GM21367 (cell line): ENCODE measurements at regions not wholly inside any gene's neighbourhood (a gene's known extent, or its start where the extent isn't known, plus 50 kb on each side); places are given as distances from the start of the nearest gene placed in this dataset.
"Not testable (repeated sequence)": the region's sequence is repeated elsewhere in the genome, so short reads cannot be mapped to it uniquely, and the experiment has no call there.

Experiments
- ATAC-seq: cut with Tn5 transposase; IDR thresholded peaks from one replicate; pipeline ENCODE4 v1.9.1; 2021; ENCODE audit not compliant: unreplicated experiment

- not testable (repeated sequence) for ATAC-seq
Measured at GRCh38 chr14:19052977-19053376, 85.7 kb downstream of the POTEM start.

- ATAC-seq, result not testable (repeated sequence)
Measured at GRCh38 chr14:19053426-19054050, 86.3 kb downstream of the POTEM start.

DNA sequence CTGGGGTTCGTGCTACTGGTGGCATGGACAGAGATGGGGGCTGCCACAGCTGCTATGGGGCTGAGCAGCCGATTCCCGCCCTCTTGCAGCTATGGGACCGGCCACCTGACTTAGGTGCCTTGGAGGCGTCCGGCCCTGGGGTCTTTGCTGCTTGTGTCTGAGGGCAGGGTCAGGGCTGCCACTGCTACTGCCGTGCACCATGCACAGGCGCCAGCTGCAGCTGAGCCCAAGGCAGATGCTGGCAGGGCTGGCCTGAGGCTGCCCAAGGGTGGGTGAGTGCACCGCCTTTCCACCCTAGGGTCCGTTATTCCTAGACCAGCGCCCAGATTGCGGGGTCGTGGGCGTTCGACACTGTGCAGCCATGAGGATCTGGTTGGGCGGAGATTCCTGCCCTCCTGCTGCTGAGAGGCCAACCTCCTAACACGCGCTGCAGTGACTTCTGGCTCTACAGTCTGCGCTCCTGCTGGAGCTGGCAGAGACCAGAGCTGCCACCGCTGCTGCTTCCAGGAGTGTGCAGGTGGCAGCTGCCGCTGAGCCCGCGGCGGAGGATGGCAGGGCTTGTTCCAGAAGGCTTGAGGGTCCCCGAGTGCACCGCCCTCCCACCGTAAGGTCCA is 87.0 kb downstream of the POTEM start:
- ATAC-seq, result not testable (repeated sequence)

DNA sequence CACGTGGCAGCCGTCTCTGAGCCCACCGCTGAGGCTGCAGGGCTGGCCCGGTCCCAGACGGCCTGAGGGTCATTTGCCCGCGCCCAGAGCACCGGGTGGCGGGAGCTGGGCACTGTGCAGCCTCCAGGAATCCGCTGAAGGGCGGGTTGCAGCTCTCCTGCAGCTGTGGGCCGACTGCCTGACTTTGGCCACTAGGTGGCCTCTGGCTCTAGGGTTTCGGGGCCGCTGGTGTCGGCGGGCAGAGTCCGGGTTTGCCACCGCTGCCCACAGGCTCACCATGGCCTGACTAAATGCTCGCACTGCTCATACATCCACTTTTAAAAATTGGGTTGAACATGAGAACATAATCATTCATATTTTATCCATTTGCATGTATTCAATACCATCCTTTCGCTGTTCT is 87.7 kb downstream of the POTEM start:
- ATAC-seq, result not testable (repeated sequence)

DNA sequence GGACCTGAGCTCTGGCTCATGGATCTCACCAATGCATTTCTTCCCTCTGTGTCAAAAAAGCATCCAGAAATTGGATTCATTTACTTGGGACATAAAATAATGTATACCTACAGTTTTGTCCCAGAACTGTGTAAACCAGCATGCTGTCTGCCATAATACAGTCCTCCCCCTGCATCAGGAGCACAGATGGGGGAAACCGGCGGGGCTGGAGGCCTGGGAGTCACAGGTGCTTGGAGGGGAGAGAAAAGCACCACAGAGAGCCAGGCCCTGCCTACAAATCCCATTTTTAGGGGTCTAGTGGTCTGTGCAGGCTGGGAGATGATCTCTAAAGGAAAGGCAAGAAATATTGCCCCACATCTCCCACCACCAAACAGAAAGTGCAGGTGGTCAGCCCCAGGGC is 91.8 kb downstream of the POTEM start:
- ATAC-seq, result not testable (repeated sequence)

DNA sequence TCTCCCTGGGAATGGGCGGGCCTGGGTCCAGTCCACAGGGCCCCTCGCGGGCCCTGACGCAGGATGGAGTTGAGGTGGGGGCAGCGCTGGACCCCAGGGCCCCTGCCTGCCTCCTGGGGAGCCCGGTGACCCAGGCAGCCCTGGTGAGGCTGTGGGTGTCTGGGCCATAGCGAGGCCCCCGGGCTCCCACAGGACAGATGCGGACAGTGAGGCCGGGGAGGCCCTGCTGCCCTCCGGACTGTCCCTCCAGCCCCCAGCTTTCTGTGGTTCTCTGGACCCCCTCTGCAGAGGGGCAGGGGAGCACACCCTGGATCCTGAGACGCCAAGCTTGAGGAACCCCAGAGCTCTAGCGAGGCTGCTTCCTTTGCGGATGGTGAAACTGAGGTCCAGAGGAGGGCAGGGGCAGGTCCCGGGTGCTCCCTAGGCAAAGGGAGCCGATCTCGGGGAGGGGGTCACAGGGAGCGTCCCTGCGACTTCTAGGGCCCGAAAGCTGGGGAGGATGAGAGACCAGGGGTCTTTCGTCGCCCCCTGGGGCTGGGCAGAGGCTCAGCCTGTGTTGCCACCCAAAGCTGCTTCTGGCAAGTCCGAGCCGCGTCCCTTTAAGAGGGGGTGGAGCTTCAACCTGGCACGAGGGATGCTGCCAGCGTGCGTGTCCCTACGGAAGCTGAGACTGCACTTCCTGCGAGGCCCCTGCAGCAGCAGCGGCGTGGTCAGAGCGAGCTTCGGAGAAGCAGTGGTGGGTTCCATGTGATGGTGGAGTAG is 94.6 kb downstream of the POTEM start:
- ATAC-seq, result peak; percentile 62

DNA sequence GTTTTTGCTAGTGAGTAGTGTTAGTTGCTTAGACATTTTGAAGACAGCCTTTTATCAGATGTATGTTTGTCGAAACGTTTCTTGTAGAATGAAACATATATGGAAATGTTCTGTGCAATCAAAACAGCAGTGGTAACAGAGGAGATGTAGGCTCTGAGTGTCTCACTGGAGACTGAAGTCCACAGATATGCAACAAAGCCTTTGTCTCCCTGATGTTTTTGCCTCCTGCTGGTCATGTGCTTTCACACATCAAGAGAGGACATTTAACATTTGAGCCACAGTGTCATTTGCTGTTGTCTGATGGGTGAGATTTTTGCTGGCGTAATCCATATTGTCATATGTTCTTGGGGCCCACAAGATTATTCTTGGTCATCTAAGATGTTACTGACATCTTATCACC is 101.7 kb downstream of the POTEM start:
- not testable (repeated sequence) for ATAC-seq

GRCh38 chr14:19072518-19072917 is 105.3 kb downstream of the POTEM start:
- not testable (repeated sequence) for ATAC-seq

DNA sequence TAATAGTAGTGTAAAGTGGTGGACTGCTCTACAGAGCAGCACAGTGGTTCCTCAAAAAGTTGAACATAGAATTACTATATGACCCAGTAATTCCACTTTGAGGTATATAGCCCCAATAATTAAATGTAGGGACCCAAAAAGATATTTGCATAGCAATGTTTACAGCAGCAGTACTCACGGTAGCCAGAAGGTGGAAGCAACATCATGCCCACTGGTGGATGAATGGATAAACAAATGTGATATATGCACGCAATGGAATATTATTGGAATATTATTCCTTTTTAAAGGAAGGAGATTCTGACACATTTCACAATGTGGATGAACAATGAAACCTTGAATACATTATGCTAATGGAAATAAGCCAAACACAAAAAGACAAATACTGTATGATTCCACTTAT is 121.4 kb downstream of the POTEM start:
- not testable (repeated sequence) for ATAC-seq

DNA sequence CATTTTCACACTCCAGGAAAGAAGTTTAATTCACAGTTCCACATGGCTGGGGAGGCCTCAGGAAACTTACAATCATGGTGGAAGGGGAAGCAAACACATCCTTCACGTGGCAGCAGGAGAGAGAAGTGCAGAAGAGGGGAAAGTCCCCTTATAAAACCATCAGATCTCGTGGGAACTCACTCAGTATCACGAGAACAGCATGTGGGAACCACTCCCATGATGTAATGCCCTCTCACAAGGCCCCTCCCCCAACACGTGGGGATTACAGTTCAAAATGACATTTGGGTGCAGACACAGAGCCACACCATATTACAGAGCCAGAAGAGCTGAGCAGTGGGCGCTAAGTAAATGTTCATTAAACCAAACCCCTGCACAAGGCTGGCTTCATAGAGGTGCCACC is 126.0 kb downstream of the POTEM start:
- ATAC-seq, result not testable (repeated sequence)

DNA sequence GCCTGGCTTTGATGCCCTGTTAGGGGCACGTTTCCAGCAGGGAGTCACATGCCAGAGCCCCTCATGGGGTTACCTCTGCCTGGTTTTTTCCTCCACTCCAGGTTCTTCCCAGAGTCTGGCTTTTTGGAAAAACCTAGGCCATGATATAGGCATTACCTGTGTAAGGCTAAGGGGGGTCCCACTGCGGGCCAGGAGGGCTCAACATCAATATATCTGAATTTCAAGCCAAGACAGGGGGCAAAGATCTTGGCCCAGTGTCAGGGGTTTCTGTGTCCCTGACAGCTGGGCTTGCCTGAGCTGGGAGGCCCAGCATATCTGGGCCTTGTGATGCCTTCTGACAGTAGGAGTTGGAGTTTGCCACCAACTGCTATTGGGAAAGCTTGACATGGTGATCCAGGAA is 127.5 kb downstream of the POTEM start:
- ATAC-seq, result not testable (repeated sequence)

DNA sequence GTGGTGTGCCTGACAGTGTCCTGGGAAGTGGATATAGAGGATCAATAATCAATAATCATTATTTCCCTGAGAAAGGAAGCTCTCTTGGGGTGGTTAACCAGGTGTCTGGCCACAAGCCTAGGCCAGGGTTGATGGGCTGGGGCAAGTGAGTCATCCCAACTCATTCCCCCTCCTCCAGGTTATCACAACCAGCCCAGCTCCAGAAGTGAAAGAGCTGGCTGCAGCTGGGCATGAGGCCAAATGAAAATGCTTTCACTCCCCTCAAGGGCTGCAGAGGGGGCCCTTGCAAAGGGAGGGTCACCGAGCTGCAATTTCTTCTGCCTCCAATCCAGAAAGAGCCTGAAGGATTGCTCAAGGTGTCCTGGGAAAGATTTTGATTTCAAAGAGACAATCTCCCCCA is 127.9 kb downstream of the POTEM start:
- ATAC-seq, result not testable (repeated sequence)

GRCh38 chr14:19096467-19096866 is 129.2 kb downstream of the POTEM start:
- not testable (repeated sequence) for ATAC-seq

DNA sequence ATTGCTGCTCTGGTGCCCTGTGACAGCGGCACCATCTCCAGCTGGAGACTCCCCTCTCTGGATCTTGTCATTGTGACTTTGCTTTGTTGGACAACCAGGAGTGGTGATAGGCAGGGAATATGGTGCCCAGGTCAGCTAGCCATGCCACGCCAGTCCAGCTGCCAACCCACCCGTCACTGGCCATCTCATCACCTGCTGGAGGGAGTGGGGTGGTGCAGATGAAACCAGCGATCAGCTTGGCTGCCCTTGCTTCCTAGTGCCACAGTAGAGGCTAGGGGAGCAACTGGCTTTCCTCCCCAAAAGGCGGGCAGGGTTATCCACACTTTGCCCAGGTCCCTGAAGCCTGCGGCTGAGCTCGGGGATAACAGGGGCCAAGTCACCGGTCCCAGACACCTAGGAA is 129.6 kb downstream of the POTEM start:
- ATAC-seq, result not testable (repeated sequence)

DNA sequence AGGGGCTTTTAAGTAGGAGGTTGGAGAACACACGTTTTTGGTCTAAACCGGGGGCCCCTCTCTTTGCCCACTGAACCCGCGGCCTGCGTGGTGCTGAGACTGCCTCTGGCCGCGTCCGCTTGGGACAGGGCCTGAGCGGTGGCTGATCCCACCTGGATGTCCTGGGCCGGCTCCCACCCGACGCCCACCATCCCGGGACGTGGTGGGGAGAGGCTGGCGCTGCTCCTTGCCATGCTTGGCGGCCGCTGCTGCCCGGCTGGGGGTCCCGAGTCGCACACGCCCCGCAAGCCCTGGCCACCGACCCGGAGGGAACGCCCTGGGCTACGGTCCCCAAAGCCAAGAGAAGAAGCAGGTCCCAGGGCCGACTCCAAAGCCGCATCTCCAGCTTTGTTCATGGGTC is 130.1 kb downstream of the POTEM start:
- ATAC-seq, result not testable (repeated sequence)

- ATAC-seq, result not testable (repeated sequence)
Measured at GRCh38 chr14:19097750-19098149, 130.5 kb downstream of the POTEM start.

DNA sequence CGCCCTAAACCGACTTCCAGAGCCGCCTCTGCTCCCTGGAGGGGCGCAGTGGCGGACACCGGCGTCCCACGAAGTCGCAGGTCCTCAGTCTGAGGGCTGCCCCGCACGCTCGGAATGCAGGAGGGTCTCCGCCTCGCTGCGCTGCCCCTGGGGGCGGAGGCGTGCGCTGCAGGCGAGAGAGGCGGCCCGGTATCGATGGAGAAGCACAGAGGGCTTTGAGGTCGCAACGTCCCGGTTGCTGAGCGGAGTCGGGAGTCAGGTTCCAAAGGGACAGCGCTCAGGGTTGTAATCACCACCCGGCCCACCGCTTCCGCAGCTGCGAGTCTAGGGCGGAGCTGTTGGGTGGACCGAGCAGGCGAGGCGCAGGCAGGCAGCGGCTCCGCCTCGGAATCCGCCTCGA is 131.0 kb downstream of the POTEM start:
- not testable (repeated sequence) for ATAC-seq

DNA sequence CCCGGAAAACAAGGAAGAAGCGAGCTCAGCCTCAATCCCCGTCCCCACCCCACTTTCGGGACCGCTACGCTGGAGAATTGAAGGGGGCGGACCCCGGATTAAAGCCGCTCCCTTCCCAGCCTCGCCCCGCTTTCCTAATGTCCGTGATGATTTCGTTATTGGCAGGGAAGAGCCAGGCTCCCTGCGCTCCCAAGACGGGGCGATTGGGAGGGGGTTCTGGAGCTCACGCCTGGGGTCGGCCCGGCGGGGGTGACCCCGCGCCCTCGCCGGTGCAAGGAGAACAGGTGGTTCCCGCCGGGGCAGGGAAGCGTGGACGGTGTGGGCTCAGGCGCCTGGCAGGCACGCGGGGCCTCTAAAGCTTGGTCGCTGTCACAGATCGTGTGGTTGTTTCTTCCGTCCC is 131.5 kb downstream of the POTEM start:
- ATAC-seq, result not testable (repeated sequence)

DNA sequence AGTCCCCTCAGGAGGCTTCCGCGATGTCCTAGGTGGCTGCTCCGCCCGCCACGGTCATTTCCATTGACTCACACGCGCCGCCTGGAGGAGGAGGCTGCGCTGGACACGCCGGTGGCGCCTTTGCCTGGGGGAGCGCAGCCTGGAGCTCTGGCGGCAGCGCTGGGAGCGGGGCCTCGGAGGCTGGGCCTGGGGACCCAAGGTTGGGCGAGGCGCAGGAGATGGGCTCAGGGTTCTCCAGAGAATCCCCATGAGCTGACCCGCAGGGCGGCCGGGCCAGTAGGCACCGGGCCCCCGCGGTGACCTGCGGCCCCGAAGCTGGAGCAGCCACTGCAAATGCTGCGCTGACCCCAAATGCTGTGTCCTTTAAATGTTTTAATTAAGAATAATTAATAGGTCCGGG is 132.1 kb downstream of the POTEM start:
- ATAC-seq, result not testable (repeated sequence)

- ATAC-seq, result not testable (repeated sequence)
Measured at GRCh38 chr14:19099939-19100338, 132.7 kb downstream of the POTEM start.

DNA sequence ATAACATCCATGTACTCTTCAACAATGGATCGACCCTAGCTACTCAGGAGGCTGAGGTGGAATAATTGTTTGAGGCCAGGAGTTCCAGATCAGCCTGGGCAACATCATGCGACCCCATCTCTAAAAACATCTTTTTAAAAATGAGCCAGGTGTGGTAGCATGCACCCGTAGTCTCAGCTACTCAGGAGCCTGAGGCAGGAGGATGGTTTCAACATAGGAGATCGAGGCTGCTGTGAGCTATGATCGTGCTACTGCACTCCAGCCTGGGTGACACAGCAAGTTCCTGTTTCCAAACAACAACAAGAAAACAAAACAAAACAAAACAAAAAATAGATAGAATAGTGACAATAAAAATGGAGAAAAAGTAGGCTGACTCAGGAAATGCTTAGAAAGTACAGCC is 138.3 kb downstream of the POTEM start:
- not testable (repeated sequence) for ATAC-seq

- ATAC-seq, result not testable (repeated sequence)
Measured at GRCh38 chr14:19109887-19110286, 142.7 kb downstream of the POTEM start.
